HAP-1 (cell line): ENCODE measurements at regions not wholly inside any gene's neighbourhood (a gene's known extent, or its start where the extent isn't known, plus 50 kb on each side); places are given as distances from the start of the nearest gene placed in this dataset.

Experiments
- DNase-seq, 2 experiments: peaks; one replicate each; pipeline ENCODE4 v3.0.0-alpha.2; 2016 to 2020; ENCODE audit warnings: low spot score in 2 of 2
- H3K27me3 ChIP-seq: fragments of 250-450 bp; sonication (Bioruptor Pico); 2 replicates; pipeline ENCODE4 v1.5.1; 2020; ENCODE audit warnings: low read depth, mild to moderate bottlenecking, moderate library complexity
- H3K36me3 ChIP-seq: fragments of 250-450 bp; sonication (Bioruptor Pico); replicated peaks from 2 replicates; pipeline ENCODE4 v1.5.1; 2020; ENCODE audit warnings: mild to moderate bottlenecking
- H3K4me1 ChIP-seq: fragments of 250-450 bp; sonication (Bioruptor Pico); 2 replicates; pipeline ENCODE4 v1.5.1; 2020; ENCODE audit warnings: mild to moderate bottlenecking
- H3K4me3 ChIP-seq: fragments of 250-450 bp; sonication (Bioruptor Pico); 2 replicates; pipeline ENCODE4 v1.5.1; 2020; ENCODE audit warnings: mild to moderate bottlenecking, moderate library complexity
- H3K9me3 ChIP-seq: fragments of 250-450 bp; sonication (Bioruptor Pico); 2 replicates; pipeline ENCODE4 v1.5.1; 2020; ENCODE audit warnings: mild to moderate bottlenecking, moderate library complexity
- in situ Hi-C: fragments of 300-500 bp; cut with MboI; formaldehyde crosslinking; loops from 3 replicates; pipeline ENCODE4 v1.14.3; 2020; ENCODE audit warnings: low sequenced_read_pairs, inconsistent platforms, mixed read lengths

DNA sequence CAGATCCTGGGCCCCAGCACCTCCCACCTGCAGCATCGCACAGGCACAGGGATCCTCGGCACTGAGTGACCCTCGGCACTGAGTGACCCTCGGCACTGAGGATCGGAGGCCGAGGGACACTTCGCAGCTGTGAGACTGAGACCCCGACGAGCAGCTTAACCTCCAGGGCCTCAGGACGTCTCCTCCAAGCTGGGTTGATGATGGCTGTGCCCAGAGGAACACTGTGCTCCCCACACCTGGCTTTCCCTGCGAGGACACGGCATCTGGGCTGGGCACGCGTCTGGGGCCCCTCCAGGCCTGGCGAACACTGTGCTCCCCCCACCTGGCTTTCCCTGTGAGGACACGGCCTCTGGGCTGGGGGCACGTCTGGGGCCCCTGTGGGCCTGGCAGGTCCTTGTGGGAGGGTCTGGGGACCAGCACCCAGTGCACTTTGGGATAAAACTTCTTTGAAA, 158.3 kb upstream of the PPP2R2D start:
- H3K27me3 ChIP-seq, result 0 out of 2 replicates have a peak, but pooled peaks cover 2% of the 10 kb centered on the region
- H3K4me1 ChIP-seq, result no peaks in the 10 kb centered on the region
- H3K36me3 ChIP-seq, result no peaks in the 10 kb centered on the region
- DNase-seq, result no peak
- no peak overlapping the region for H3K4me3 ChIP-seq
- in situ Hi-C loops, result no loop called here
- no peaks in the 10 kb centered on the region for H3K9me3 ChIP-seq

DNA sequence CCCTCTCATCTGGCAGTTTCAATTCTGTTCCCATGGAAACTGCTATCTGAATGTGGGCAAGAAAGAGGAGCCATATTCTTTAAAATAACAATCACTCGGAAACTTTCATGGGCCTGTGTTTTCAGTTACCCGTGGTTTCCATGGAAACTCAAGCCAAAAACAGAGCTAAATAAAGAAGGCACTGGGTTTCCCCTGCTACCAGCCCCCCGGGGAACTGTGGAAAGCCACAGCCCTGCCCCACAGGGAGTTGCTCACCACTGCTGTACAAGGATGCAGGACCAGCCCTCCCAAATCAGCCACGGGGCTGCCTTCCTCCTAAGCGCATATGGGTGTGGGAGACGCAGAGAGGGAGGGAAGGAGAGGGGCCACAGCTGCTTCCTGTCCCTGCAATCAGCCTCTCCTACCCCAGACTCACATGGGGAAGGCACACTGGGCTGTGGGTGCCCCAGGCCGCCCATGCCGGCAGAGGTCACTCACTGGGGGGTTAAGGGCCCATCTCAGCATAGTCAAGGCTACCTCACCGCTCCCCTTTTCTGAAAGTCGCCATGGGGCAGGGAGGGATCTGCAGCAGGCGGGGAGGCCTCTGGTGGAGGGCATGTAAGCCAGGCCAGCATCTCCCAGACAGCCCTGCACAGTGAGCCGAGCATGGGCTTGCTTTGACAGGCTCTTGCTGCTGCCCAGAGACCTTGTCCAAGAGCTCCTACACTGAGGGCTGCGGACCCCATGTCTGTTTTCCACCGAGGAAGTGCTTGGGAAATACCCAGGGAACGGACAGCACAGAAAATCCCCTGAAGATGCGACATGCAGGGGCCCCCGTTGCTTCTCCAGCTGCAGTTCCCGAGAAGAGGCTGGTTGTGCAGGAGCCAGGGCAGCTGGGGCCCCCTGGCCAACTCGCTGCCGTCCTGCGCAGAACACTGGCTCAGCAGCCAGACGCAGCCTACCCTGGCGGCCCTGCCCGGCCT, 157.3 kb upstream of the PPP2R2D start:
- 0 out of 2 replicates have a peak, but pooled peaks cover 2% of the 10 kb centered on the region for H3K27me3 ChIP-seq
- H3K4me3 ChIP-seq, result no peak overlapping the region
- H3K36me3 ChIP-seq, result no peaks in the 10 kb centered on the region
- no peaks in the 10 kb centered on the region for H3K9me3 ChIP-seq
- H3K4me1 ChIP-seq, result no peaks in the 10 kb centered on the region
- peak in 1 of 2 experiments; percentile 33 for DNase-seq
- in situ Hi-C loops, result no loop called here

DNA sequence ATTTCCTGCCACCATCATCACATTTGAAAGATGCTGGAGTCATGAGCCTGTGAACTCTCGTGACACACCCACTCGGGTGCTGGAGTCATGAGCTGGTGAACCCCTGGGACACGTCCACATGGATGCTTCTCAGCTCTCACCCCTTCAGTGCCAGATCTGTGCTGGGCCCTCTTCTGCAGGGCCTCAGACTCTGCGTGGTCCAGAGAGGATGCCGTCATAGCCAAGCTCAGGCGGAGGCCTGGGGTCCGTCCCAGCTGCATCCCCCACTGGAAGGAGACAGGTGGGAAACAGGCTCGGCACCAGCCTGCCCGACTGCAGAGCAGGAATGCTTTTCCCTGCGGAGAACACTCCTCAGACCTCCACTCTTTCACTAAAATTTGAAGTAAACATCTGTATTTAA, 156.5 kb upstream of the PPP2R2D start:
- in situ Hi-C loops, result no loop called here
- 0 out of 2 replicates have a peak, but pooled peaks cover 2% of the 10 kb centered on the region for H3K27me3 ChIP-seq
- no peak overlapping the region for H3K4me3 ChIP-seq
- no peaks in the 10 kb centered on the region for H3K4me1 ChIP-seq
- H3K36me3 ChIP-seq, result no peaks in the 10 kb centered on the region
- DNase-seq, result no peak
- H3K9me3 ChIP-seq, result no peaks in the 10 kb centered on the region

DNA sequence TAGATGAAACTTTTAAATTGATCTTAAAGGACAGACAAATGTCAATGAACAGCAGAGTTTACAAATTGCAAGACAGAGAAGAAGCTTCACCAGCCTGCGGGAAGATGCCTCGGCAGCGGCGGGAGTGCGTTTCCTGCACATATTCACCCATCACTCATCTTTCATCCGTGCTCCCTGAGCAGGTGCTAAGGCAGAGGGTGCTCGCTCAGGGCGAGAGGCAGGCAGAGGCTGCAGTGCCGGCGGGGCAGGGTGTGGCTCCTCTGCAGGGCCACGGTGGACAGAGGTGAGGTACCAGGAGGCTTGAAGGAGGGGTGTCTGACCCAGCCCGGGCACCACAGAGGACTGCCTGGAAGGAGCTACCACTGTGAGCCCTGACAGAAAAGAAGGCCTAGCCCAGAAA, 155.2 kb upstream of the PPP2R2D start:
- in situ Hi-C loops, result no loop called here
- DNase-seq, result no peak
- Histone ChIP-seq H3K9me3 (no peaks in the 10 kb centered on the region), H3K36me3 (no peaks in the 10 kb centered on the region), H3K27me3 (0 out of 2 replicates have a peak, but pooled peaks cover 2% of the 10 kb centered on the region), H3K4me1 (no peaks in the 10 kb centered on the region), H3K4me3 (no peak overlapping the region)

DNA sequence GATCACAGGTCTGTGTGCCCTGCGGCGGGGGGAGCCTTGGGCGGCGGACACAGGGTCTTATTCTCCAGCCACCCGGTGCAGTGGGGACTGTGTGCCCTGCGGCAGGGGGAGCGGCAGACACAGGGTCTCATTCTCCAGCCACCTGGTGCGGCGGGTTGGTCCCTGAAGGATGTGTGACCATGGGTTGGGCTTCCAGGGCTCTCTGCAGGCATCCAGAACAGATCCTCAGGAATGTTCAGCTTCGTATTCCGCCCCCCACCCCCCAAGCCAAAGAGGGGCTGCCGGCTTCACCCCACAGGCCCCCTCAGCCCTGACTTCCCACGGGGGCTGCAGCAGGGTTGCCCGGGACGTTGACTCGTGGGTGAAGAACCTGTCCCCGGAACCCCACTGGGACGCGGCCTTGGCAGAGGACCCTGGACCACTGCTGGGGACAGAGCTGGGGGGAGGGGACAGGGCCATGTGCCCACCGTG, 154.5 kb upstream of the PPP2R2D start:
- H3K4me1 ChIP-seq, result no peaks in the 10 kb centered on the region
- no peaks in the 10 kb centered on the region for H3K36me3 ChIP-seq
- 0 out of 2 replicates have a peak, but pooled peaks cover 2% of the 10 kb centered on the region for H3K27me3 ChIP-seq
- in situ Hi-C loops, result no loop called here
- H3K4me3 ChIP-seq, result no peak overlapping the region
- H3K9me3 ChIP-seq, result no peaks in the 10 kb centered on the region
- DNase-seq, result no peak

DNA sequence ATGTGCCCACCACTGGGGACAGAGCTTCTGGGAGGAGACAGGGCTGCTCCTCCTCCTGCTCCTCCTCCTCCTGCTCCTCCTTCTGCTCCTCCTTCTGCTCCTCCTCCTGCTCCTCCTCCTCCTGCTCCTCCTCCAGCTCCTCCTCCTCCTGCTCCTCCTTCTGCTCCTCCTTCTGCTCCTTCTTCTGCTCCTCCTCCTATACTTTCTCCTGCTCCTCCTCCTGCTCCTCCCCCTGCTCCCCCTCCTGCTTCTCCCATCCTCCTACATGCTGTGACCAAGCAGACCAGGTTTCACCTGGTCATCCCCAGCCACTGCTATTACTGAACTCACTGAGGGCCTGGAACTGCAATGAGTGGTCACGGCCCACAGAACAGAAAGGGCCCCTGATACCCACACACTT, 154.0 kb upstream of the PPP2R2D start:
- no peak for DNase-seq
- Histone ChIP-seq H3K4me1 (no peaks in the 10 kb centered on the region), H3K9me3 (no peaks in the 10 kb centered on the region), H3K36me3 (no peaks in the 10 kb centered on the region), H3K4me3 (no peak overlapping the region), H3K27me3 (0 out of 2 replicates have a peak, but pooled peaks cover 2% of the 10 kb centered on the region)
- in situ Hi-C loops, result no loop called here

DNA sequence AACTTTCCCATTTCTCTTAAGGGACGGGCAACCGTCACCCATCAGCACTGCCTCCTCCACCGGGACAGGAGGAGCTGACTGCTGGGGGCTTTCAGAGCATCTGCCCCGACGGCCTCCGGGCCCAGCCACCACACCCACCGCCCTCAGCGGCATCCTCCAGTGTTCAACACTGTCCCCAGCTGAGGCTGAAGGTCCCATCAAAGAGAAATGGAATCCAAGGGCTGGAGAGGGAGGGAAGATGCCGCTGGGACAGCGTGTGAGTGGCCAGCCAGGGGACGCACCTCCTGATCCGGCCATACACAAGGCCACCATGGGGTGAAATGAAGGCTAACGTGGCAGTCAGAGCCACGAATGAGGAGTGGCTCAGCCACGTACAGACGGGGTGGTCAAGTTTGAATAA, 153.6 kb upstream of the PPP2R2D start:
- no peak for DNase-seq
- H3K4me3 ChIP-seq, result no peak overlapping the region
- no peaks in the 10 kb centered on the region for H3K36me3 ChIP-seq
- in situ Hi-C loops, result no loop called here
- H3K9me3 ChIP-seq, result no peaks in the 10 kb centered on the region
- no peaks in the 10 kb centered on the region for H3K4me1 ChIP-seq
- peaks cover 2% of the 10 kb centered on the region; the same call in 1 of the 2 replicates for H3K27me3 ChIP-seq

DNA sequence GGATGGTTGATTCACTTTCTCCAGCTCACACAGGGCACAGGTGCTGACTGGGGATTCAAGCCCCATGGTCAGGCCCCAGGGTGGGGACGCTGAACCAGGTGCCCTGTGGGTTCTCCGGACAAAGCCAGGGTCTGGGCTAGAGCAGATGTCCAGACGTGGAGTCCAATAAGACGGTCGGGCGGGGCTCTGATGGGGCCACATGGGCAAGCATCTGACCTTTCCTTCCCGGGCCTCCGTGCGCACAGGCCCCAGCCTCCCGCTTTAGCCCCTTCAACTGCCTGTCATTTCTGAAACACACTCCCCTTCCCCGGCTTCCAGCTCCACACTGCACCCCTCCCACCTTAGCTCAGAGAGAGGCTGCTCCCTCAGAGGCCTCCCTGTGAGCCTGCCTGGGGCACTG, 153.0 kb upstream of the PPP2R2D start:
- H3K27me3 ChIP-seq, result peaks cover 4% of the 10 kb centered on the region; the same call in 1 of the 2 replicates
- DNase-seq, result no peak
- no peaks in the 10 kb centered on the region for H3K4me1 ChIP-seq
- H3K4me3 ChIP-seq, result no peak overlapping the region
- no peaks in the 10 kb centered on the region for H3K36me3 ChIP-seq
- no peaks in the 10 kb centered on the region for H3K9me3 ChIP-seq
- in situ Hi-C loops, result no loop called here

DNA sequence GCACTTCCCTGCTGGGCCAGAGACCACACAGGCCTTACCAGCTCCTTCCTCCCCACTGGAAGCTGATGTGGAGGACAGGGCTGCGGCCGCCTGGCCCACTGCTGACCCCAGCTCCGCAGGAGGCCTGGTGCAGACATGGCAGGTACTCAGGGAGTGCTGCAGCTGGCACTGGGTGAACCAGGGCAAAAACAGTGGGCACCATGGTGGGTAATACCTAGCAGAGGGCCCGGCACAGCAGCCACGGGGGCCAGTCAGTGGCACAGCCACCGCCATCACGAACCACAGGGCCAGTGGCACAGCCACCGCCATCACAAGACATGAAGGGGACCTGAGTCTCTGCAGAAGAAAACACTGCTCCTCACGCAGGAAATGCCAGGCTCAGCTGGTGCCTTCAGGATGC, 152.6 kb upstream of the PPP2R2D start:
- in situ Hi-C loops, result no loop called here
- Histone ChIP-seq H3K4me1 (no peaks in the 10 kb centered on the region), H3K27me3 (peaks cover 7% of the 10 kb centered on the region; the same call in 1 of the 2 replicates), H3K4me3 (no peak overlapping the region), H3K36me3 (no peaks in the 10 kb centered on the region), H3K9me3 (no peaks in the 10 kb centered on the region)
- no peak for DNase-seq

DNA sequence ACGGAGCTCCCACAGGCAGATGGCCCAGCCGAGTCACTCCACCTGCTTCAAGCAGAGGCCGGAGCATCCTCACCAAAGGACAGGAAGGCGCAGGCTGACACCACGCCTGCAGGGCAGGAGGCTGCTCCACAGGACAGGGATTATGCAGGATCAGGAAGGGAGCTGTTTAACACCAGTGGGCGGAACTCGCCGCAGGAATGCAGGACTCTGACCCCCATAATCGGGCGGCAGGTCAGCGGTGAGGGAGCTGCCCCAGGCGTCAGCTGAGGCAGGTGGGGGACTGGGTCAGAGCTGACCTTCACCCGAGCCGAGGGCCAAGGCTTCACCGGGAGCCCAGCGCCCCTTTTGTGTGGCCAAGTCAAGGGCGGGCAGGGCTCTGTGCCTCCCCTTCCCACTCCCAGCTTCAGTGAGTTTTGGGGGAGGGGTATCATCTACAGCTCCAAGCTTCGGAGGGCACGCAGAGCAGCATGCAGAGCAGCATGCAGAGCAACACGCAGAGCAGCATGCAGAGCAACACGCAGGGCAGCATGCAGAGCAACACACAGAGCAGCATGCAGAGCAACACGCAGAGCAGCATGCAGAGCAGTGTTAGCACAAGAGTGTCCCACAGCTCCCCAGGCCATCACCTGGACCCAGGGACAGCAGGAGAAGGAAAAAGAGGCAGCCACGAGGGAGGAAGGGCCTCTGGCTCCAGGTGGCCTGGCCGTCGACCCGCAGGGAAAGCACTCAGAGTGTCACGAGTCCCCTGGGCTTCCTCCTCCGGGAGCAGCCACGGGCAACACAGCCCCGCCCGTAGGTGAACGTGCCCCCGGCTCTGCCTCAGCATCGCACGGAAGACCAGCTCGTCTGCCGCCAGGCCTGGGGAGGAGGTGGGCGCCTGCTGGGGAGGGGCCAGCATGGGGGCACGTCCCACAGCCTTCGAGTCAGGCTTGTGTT, 151.7 kb upstream of the PPP2R2D start:
- H3K36me3 ChIP-seq, result no peaks in the 10 kb centered on the region
- no peak overlapping the region for H3K4me3 ChIP-seq
- peaks cover 5% of the 10 kb centered on the region; the same call in 1 of the 2 replicates for H3K27me3 ChIP-seq
- DNase-seq, result no peak
- no peaks in the 10 kb centered on the region for H3K4me1 ChIP-seq
- in situ Hi-C loops, result no loop called here
- H3K9me3 ChIP-seq, result no peaks in the 10 kb centered on the region

DNA sequence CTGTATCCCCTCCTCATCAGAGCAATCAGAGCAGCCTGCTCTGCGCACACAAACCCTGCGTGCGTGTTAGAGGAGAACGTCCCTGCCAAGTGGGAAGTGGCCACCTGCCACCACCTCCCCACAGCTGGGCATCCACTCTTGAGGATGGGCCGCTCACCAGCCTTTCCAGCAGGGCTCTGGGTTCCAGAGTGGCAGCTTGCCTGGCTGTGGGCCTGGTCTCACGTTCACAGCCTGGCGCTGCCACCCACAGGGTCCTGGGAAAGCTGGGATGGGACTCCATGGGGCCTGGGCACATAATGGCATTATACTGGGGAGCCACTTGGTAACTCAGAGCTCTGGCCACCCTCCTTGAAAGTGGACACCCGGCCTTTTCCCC, 151.1 kb upstream of the PPP2R2D start:
- in situ Hi-C loops, result no loop called here
- H3K9me3 ChIP-seq, result no peaks in the 10 kb centered on the region
- no peaks in the 10 kb centered on the region for H3K36me3 ChIP-seq
- H3K4me1 ChIP-seq, result no peaks in the 10 kb centered on the region
- DNase-seq, result no peak
- H3K27me3 ChIP-seq, result peaks cover 5% of the 10 kb centered on the region; the same call in 1 of the 2 replicates
- no peak overlapping the region for H3K4me3 ChIP-seq

DNA sequence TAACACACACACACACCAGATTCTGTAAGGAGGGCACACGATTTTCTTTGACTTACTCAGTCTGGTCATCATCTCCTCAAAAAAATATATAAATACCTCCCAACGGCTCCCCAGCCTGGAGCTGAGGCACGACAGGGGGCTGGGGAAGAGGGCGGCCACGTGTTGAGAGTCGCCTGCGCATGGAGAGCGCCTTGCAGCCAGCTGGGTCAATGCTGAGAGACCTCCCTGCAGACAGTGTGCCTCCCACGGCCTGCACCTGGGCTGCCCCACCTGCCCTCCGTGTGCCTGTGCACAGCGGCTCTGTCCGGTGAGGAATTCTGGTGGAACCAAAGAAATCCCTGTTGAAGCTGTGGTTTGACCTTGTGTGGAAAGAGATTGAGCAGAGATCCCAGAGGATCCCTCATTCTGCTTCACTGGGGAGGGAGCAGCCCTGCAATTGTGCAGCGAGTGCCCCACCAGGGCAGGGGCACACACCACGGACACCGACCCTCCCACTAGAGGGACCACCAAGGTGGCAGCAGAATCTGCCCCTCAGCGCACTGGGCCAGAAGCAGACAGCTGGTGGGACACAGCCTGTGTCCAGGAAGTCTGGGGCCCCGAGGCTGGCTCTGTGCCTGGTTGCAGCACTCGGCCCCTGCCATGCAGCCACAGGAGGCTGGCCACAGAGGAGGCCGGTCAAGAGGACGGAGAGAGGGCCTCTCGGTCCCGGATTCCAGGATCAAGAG, 150.5 kb upstream of the PPP2R2D start:
- DNase-seq, result no peak
- Histone ChIP-seq H3K9me3 (no peaks in the 10 kb centered on the region), H3K4me1 (no peaks in the 10 kb centered on the region), H3K27me3 (peaks cover 5% of the 10 kb centered on the region; the same call in 1 of the 2 replicates), H3K4me3 (no peak overlapping the region), H3K36me3 (no peaks in the 10 kb centered on the region)
- in situ Hi-C loops, result no loop called here
